Fibroblast of pulmonary artery (primary cell): ENCODE measurements at regions not wholly inside any gene's neighbourhood (a gene's known extent, or its start where the extent isn't known, plus 50 kb on each side); places are given as distances from the start of the nearest gene placed in this dataset.

Experiments used
- DNase-seq: peaks from one replicate; pipeline ENCODE4 v3.0.0-alpha.2; 2010; ENCODE audit warnings: low read depth
- H3K4me3 ChIP-seq: replicated peaks from 2 replicates; pipeline ENCODE4 v1.5.1; 2011; ENCODE audit warnings: low read depth, mild to moderate bottlenecking, control low read depth, low read length, moderate library complexity
- TF ChIP-seq, protein P1 (sequence below): IDR thresholded peaks from 2 replicates; pipeline ENCODE4 v1.5.1; 2011; ENCODE audit warnings: mild to moderate bottlenecking, control low read depth, low read length, inconsistent platforms; ENCODE audit errors: missing control alignments

DNA sequence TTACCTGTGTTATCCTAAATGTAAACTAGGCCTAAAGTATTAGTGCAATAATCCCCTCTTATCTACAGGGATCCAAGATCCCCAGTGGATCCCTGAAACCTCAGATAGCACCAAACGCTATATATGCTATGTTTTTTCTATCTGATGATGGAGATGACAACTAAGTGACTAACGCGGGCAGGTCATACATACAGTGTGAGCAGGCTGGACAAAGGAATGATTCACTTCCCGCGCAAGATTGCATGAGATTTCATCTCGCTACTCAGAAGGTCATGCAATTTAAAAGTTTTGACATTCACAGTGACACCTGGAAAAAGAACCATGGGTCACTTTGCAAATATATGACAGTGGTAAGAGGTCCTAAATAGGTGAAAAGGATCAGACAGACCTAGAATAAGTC lies 875.9 kb downstream of the HACE1 start:
- DNase-seq, result no peak
- TF ChIP-seq, protein P1, sequence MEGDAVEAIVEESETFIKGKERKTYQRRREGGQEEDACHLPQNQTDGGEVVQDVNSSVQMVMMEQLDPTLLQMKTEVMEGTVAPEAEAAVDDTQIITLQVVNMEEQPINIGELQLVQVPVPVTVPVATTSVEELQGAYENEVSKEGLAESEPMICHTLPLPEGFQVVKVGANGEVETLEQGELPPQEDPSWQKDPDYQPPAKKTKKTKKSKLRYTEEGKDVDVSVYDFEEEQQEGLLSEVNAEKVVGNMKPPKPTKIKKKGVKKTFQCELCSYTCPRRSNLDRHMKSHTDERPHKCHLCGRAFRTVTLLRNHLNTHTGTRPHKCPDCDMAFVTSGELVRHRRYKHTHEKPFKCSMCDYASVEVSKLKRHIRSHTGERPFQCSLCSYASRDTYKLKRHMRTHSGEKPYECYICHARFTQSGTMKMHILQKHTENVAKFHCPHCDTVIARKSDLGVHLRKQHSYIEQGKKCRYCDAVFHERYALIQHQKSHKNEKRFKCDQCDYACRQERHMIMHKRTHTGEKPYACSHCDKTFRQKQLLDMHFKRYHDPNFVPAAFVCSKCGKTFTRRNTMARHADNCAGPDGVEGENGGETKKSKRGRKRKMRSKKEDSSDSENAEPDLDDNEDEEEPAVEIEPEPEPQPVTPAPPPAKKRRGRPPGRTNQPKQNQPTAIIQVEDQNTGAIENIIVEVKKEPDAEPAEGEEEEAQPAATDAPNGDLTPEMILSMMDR, result no peak
- H3K4me3 ChIP-seq, result no peak overlapping the region

DNA sequence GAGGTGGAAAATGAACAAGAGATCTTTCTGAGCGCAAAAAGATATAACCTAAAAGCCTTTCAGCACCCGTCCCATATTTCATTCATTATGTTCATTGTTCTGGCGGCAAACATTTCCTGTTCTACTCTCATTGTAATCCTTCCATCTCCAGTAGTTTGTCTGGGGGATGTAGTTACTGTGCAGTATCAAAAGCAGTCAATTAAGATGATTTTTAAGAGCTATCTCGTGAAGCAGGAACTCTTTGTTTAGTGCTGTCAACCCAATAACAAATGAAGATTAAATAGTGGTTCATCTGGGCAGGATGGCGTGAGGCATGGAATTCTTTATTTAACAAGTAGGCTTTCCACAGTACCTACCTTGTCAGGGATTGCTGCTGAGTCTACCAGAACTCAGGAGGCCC lies 876.7 kb downstream of the HACE1 start:
- no peak overlapping the region for H3K4me3 ChIP-seq
- DNase-seq, result no peak
- TF ChIP-seq, protein P1, result no peak

DNA sequence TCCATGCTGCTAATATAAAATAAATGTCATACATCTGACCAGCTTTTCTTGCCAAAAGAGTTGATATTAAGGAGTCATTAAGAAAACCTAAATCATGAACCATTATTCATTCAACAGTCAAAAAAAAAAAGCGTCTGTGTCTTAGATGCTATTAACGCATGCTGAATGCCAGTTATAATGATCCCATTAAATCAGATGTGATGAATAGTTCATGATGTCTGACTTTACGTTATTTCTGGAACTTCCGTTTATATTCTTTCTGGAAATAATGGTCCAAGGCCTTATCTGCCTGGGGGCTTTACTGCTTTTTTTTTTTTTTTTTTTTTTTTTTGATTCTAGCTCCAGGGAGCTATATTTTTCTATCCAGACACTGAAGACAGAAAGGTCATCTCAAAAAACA lies 877.1 kb downstream of the HACE1 start:
- TF ChIP-seq, protein P1, result no peak
- DNase-seq, result no peak
- H3K4me3 ChIP-seq, result no peak overlapping the region

DNA sequence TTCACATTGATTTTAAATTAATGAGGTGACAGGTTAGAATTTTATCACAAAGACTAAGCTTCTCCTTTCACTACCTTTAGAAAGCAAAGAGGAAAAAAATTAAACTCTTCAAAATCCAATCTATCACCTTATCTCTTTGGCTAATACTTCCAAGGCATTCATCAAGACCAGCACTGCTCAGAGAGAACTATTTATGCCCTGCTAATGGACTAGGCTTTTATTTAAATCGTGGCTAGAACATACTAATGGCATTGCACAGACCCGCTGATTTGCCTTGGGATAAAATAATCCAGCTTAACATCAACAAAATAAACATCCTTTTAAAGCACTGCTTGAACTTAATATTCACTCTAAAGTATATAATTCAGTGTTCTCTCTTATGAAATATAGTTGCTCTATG lies 880.4 kb downstream of the HACE1 start:
- no peak for DNase-seq
- TF ChIP-seq, protein P1, result no peak
- H3K4me3 ChIP-seq, result no peak overlapping the region

DNA sequence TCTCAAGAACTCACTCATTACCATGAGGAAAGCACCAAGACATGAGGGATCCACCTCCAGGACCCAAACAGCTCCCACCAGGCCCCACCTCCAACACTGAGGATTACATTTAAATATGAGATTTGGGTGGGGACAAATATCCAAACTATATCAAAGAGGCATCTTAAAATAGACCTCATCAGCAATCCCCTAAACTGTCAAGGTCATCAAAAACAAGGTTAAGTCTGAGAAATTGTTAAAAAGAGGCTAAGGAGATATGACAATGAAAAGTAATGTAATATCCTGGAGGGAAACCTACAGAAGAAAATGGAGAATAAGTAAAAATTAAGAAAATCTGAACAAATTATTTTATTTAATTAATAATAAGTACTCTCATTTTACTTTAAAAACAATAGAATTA lies 922.3 kb downstream of the HACE1 start:
- TF ChIP-seq, protein P1, result no peak
- no peak overlapping the region for H3K4me3 ChIP-seq
- no peak for DNase-seq

DNA sequence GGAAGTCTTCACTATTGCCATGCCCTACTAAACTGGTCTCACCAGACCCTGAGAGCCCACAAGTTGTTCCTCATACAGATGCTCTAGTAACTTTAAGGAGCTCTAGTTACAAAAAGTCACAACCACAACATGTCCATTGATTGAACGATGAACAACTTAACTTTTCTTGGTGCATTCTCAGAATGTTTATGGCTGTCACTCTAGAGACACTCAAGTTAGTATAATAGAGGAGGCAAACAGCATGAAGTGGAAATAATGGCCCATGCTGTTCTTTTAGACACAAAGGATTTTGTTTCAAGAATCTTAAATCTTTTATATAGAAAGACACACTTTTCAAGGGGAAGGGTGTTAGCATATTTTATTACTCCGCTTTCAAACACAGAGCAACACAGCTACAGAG lies 934.4 kb downstream of the HACE1 start:
- TF ChIP-seq, protein P1, result no peak
- no peak overlapping the region for H3K4me3 ChIP-seq
- no peak for DNase-seq

DNA sequence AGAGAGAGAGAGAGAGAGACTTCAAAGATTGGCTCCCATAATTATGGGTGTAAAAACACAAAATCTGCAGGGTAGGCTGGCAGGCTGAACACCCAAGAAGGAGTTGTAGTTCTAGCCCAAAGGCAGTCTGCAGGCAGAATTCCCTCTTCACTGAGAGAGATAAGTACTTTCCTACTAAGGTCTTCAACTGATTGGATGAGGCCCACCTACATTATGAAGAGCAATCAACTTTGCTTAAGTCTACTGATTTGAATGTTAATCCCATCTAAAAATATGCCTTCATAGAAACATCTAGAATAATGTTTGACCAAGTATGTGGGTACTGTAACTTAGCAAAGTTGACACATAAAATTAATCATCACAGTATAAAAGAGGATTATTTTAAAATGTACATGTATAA lies 949.7 kb downstream of the HACE1 start:
- TF ChIP-seq, protein P1, result no peak
- no peak overlapping the region for H3K4me3 ChIP-seq
- DNase-seq, result no peak
